Suprapubic skin (tissue), 4 donors: ENCODE measurements at regions not wholly inside any gene's neighbourhood (a gene's known extent, or its start where the extent isn't known, plus 50 kb on each side); places are given as distances from the start of the nearest gene placed in this dataset.

Source experiments
- DNase-seq, 2 donors: peaks; one replicate each; pipeline ENCODE4 v3.0.0-alpha.2; 2019; ENCODE audit warnings: low spot score in 2 of 2
- H3K27ac ChIP-seq: fragments of 200-600 bp; sonication (generic); one replicate; pipeline ENCODE4 v1.5.1; 2019
- H3K27me3 ChIP-seq: fragments of 200-600 bp; sonication (generic); one replicate; pipeline ENCODE4 v1.5.1; 2019
- H3K36me3 ChIP-seq: fragments of 200-600 bp; sonication (generic); one replicate; pipeline ENCODE4 v1.5.1; 2019
- H3K4me1 ChIP-seq: fragments of 200-600 bp; sonication (generic); one replicate; pipeline ENCODE4 v1.5.1; 2019
- H3K4me3 ChIP-seq: fragments of 200-600 bp; sonication (generic); one replicate; pipeline ENCODE4 v1.5.1; 2019; ENCODE audit warnings: mild to moderate bottlenecking
- H3K9me3 ChIP-seq: fragments of 200-600 bp; sonication (generic); one replicate; pipeline ENCODE4 v1.5.1; 2019
- EP300 ChIP-seq: sonication (generic); formaldehyde crosslinking; IDR thresholded peaks from one replicate; pipeline ENCODE4 v1.6.1; 2017; ENCODE audit warnings: antibody characterized with exemption
- POLR2A ChIP-seq, 2 donors: fragments of 450-650 bp; IDR thresholded peaks; one replicate each; pipeline ENCODE4 v1.6.1; 2017; ENCODE audit warnings: antibody characterized with exemption in 2 of 2, mild to moderate bottlenecking in 2 of 2, moderate library complexity in 2 of 2
- POLR2AphosphoS5 ChIP-seq, 3 donors: sonication (generic); formaldehyde crosslinking; IDR thresholded peaks; one replicate each; pipeline ENCODE4 v1.6.1; 2017; ENCODE audit warnings: antibody characterized with exemption in 3 of 3
- WGBS: methylation state at CpG from one replicate; pipeline ENCODE4 v1.1.5; 2018; 5-methylcytosine and 5-hydroxymethylcytosine counted together
- TF ChIP-seq, protein P1 (sequence below), 2 donors: fragments of 200-600 bp in 1 of 2; fragments of 450-650 bp in 1 of 2; sonication (generic) in 1 of 2; IDR thresholded peaks; one replicate each; pipeline ENCODE4 v1.5.1; 2016 to 2019; ENCODE audit warnings: antibody characterized with exemption in 2 of 2, mild to moderate bottlenecking in 1 of 2, moderate library complexity in 1 of 2

DNA sequence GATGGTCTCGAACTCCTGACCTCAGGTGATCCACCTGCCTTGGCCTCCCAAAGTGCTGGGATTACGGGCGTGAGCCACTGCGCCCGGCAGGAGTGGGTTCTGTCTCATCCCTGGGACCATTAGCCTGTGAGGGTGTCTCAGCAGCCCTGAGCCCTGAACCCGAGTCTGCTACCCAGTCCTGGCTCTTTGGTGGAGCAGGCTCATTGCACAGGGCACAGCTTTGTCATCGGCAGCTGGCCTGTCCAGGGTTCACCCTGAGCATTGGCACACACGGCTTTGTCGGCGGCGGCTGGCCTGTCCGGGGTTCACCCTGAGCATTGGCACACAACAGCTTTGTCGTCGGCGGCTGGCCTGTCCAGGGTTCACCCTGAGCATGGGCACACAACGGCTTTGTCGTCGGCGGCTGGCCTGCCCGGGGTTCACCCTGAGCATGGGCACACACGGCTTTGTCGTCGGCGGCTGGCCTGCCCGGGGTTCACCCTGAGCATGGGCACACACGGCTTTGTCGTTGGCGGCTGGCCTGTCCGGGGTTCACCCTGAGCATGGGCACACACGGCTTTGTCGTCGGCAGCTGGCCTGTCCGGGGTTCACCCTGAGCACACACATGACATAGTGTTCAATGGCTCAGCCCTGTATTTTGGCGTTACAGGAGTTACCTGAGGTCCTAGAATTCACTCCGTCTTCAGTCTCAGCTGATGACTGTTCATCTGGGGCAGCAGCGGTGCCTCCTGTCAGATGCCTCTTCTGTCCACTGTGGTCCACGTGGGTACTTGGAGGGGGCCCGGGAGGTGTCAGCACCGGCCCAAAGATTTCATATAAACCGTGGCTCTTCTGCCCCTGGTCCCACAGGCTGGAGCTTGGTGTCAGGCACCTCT lies 1082.5 kb downstream of the BRD1 start:
- Histone ChIP-seq H3K9me3 (no peaks in the 10 kb centered on the region), H3K36me3 (no peaks in the 10 kb centered on the region), H3K27ac (no peak overlapping the region), H3K4me3 (no peak overlapping the region), H3K27me3 (no peaks in the 10 kb centered on the region), H3K4me1 (no peaks in the 10 kb centered on the region)
- WGBS, result 89% methylated on average over 33 of the region's 40 CpGs
- peak in 1 of 2 donors; percentile 75 for DNase-seq
- TF ChIP-seq POLR2A (IDR thresholded peaks at IDR 0.05) (no peak), EP300 (no peak)
- TF ChIP-seq, protein P1, sequence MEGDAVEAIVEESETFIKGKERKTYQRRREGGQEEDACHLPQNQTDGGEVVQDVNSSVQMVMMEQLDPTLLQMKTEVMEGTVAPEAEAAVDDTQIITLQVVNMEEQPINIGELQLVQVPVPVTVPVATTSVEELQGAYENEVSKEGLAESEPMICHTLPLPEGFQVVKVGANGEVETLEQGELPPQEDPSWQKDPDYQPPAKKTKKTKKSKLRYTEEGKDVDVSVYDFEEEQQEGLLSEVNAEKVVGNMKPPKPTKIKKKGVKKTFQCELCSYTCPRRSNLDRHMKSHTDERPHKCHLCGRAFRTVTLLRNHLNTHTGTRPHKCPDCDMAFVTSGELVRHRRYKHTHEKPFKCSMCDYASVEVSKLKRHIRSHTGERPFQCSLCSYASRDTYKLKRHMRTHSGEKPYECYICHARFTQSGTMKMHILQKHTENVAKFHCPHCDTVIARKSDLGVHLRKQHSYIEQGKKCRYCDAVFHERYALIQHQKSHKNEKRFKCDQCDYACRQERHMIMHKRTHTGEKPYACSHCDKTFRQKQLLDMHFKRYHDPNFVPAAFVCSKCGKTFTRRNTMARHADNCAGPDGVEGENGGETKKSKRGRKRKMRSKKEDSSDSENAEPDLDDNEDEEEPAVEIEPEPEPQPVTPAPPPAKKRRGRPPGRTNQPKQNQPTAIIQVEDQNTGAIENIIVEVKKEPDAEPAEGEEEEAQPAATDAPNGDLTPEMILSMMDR (IDR thresholded peaks at IDR 0.05), result no peak

DNA sequence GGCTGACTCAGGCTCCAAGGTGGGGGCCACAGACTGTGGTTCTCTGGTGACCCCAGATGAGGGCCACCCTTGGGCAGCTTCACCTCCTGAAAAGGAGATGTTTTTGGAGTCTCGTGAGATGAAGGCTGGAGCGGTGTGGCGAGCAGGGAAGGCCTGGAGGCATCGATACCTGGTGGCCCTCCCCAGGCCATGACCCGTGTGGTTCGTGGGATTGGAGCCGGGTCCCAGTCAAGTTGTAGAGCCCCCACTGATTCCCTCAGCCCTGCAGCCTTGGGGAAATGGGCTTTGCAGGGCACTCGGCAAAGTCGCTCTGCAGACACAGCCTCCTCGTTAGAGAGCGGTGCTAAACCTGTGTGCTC lies 1083.4 kb downstream of the BRD1 start:
- Histone ChIP-seq H3K36me3 (no peaks in the 10 kb centered on the region), H3K4me1 (no peaks in the 10 kb centered on the region), H3K27ac (no peak overlapping the region), H3K9me3 (no peaks in the 10 kb centered on the region), H3K27me3 (no peaks in the 10 kb centered on the region), H3K4me3 (no peak overlapping the region)
- TF ChIP-seq, protein P1 (IDR thresholded peaks at IDR 0.05), result no peak
- no peak for TF ChIP-seq EP300
- no peak for TF ChIP-seq POLR2AphosphoS5 (IDR thresholded peaks at IDR 0.05)
- no peak for TF ChIP-seq POLR2A (IDR thresholded peaks at IDR 0.05)
- 90% methylated on average over 9 of the region's 11 CpGs for WGBS
- peak in 1 of 2 donors; percentile 71 for DNase-seq

DNA sequence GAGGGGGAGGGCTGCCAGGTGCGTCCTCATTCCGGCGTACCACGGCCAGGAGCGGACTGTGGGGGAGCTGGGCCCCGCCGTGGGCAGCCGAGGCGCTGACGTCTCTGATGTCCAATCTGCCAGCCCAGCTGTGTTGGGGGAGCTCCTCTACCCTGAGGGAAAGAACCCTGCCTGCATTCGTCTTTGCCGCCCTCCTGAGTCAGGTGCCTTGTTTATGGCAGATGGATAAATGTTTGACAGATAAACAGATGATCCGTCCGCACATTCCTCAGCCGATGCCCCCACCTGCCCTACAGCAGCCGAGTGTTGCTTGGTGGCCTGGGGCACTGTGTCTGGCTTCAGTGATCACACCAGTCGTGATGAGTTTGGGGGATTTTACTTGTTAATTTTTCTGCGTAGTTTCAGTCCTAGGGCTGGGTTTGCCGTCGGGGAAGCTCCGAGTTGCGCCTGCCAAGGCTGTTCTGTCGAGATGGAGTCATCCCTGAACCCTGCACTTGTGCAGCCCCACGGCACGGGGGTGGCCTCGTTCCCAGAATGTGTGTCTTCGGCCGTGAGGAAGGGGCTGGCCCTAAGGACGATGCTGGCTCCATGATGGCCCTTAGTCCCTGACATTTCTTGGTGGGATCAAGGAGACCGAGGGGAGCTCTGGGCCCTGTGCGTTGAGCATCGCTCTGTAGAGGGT lies 1083.9 kb downstream of the BRD1 start:
- no peak overlapping the region for H3K4me3 ChIP-seq
- no peaks in the 10 kb centered on the region for H3K9me3 ChIP-seq
- TF ChIP-seq EP300, result no peak
- TF ChIP-seq, protein P1 (IDR thresholded peaks at IDR 0.05), result no peak
- TF ChIP-seq POLR2A (IDR thresholded peaks at IDR 0.05), result no peak
- TF ChIP-seq POLR2AphosphoS5 (IDR thresholded peaks at IDR 0.05), result no peak
- DNase-seq, result no peak
- H3K27me3 ChIP-seq, result no peaks in the 10 kb centered on the region
- H3K27ac ChIP-seq, result no peak overlapping the region
- H3K4me1 ChIP-seq, result no peaks in the 10 kb centered on the region
- 67% methylated on average over 18 of the region's 32 CpGs for WGBS
- no peaks in the 10 kb centered on the region for H3K36me3 ChIP-seq

DNA sequence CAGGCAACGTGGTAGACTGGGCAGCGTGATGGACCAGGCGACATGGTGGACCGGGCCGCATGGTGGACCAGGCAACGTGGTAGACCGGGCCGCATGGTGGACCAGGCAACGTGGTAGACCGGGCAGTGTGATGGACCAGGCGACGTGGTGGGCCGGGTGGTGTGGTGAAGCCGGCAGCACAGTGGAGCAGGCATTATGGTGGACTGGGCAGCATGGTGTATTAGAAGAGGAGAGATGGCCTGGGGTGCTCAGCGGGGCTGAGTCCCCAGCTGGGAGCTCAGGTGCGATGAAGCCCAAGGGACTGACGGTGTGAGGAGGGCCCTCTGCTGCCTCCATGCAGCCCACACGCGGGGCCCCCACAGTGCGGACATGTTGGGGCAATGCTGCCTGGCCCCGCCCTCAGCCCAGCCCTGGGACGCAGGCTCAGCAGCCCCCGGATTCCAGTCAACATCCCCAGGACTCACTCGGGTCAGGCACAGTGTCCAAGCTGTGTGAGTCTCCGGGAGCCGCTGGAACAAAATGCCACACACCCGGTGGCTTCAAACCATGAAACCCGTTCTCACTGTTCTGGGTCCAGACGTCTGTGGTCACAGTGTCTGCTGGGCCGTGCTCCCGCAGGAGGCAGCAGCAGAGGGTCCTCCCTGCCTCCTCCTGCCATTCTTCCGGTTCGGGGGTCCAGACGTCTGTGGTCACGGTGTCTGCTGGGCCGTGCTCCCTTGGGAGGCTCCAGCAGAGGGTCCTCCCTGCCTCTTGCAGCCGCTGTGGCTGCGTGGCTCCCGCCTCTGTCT lies 1084.9 kb downstream of the BRD1 start:
- H3K27me3 ChIP-seq, result no peaks in the 10 kb centered on the region
- peak in 1 of 2 donors; percentile 69 for DNase-seq
- TF ChIP-seq, protein P1 (IDR thresholded peaks at IDR 0.05), result no peak
- TF ChIP-seq POLR2AphosphoS5 (IDR thresholded peaks at IDR 0.05) (no peak), EP300 (no peak), POLR2A (IDR thresholded peaks at IDR 0.05) (no peak)
- no peaks in the 10 kb centered on the region for H3K9me3 ChIP-seq
- no peaks in the 10 kb centered on the region for H3K36me3 ChIP-seq
- H3K4me1 ChIP-seq, result no peaks in the 10 kb centered on the region
- no peak overlapping the region for H3K4me3 ChIP-seq
- H3K27ac ChIP-seq, result no peak overlapping the region
- 80% methylated on average over 32 of the region's 39 CpGs for WGBS

DNA sequence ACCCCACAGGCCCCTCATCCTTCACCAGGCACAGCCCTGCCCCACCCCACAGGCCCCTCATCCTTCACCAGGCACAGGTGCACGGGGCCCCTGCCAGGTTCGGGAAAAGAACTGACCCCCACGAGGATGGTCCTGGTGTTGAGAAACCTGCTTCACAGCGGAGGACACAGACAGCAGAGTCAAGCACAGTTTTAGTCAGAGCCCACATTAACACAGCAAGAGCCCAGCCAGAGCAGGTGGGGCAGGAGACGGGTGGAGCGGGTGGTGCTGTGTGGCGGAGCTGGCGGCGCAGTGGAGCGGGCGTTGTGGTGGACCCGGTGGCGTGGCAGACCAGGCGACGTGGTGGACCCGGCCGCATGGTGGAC lies 1085.5 kb downstream of the BRD1 start:
- Histone ChIP-seq H3K9me3 (no peaks in the 10 kb centered on the region), H3K27ac (no peak overlapping the region), H3K4me3 (no peak overlapping the region), H3K27me3 (no peaks in the 10 kb centered on the region), H3K36me3 (no peaks in the 10 kb centered on the region), H3K4me1 (no peaks in the 10 kb centered on the region)
- WGBS, result 96% methylated on average over 17 of the region's 17 CpGs
- DNase-seq, result peak in 1 of 2 donors; percentile 79
- TF ChIP-seq POLR2A (IDR thresholded peaks at IDR 0.05) (no peak), POLR2AphosphoS5 (IDR thresholded peaks at IDR 0.05) (no peak), EP300 (no peak)
- TF ChIP-seq, protein P1 (IDR thresholded peaks at IDR 0.05), result no peak
